Calu3 (cell line): ENCODE measurements at regions not wholly inside any gene's neighbourhood (a gene's known extent, or its start where the extent isn't known, plus 50 kb on each side); places are given as distances from the start of the nearest gene placed in this dataset.

ENCODE experiments used
- BruUV-seq: library from RNA; stranded (reverse); fragments of 400-500 nt; replicated peaks from 2 replicates; lab custom pipeline; 2021; lab: Mats Ljungman, UMichigan
- CTCF ChIA-PET: fragments of 300-600 bp; sonication (Branson Sonifier 250); formaldehyde crosslinking; loops from one replicate; lab custom pipeline; 2022; ENCODE audit warnings: antibody characterized with exemption; lab: Charles Lee
- DNase-seq: peaks from one replicate; pipeline ENCODE4 v3.0.0; 2022
- H3K27ac Mint-ChIP-seq: one replicate; pipeline ENCODE4 v1.8.0; 2022; ENCODE audit warnings: mixed read lengths; ENCODE audit not compliant: unreplicated experiment
- H3K27me3 Mint-ChIP-seq: one replicate; pipeline ENCODE4 v1.8.0; 2022; ENCODE audit warnings: mixed read lengths; ENCODE audit not compliant: unreplicated experiment
- H3K36me3 Mint-ChIP-seq: one replicate; pipeline ENCODE4 v1.8.0; 2022; ENCODE audit warnings: mild to moderate bottlenecking, moderate library complexity, mixed read lengths; ENCODE audit not compliant: insufficient read depth, unreplicated experiment
- H3K4me1 Mint-ChIP-seq: one replicate; pipeline ENCODE4 v1.8.0; 2022; ENCODE audit warnings: mild to moderate bottlenecking, low read depth, mixed read lengths; ENCODE audit not compliant: unreplicated experiment
- H3K4me3 Mint-ChIP-seq: one replicate; pipeline ENCODE4 v1.8.0; 2022; ENCODE audit warnings: mild to moderate bottlenecking, low read depth, moderate library complexity, mixed read lengths; ENCODE audit not compliant: unreplicated experiment
- H3K9me3 Mint-ChIP-seq: one replicate; pipeline ENCODE4 v1.8.0; 2022; ENCODE audit warnings: low read depth, mixed read lengths; ENCODE audit not compliant: unreplicated experiment
- CTCF ChIP-seq: fragments of 200-600 bp; IDR thresholded peaks from one replicate; pipeline ENCODE4 v1.8.0; 2022; ENCODE audit warnings: antibody characterized with exemption; ENCODE audit not compliant: unreplicated experiment
- intact Hi-C: fragments of 100-400 bp; cut with micrococcal nuclease; formaldehyde crosslinking; loops from one replicate; pipeline ENCODE4 v1.10.0; 2022; ENCODE audit not compliant: unreplicated experiment

- peaks cover 12% of the 10 kb centered on the region for H3K9me3 Mint-ChIP-seq
- intact Hi-C loops, result no loop called here
- H3K4me1 Mint-ChIP-seq, result no peaks in the 10 kb centered on the region
- H3K36me3 Mint-ChIP-seq, result peaks cover 6% of the 10 kb centered on the region
- CTCF ChIA-PET, result no interaction called here
- no peak overlapping the region for H3K27ac Mint-ChIP-seq
- H3K27me3 Mint-ChIP-seq, result peaks cover 29% of the 10 kb centered on the region
- BruUV-seq, result no TSS peak
- no peak overlapping the region for H3K4me3 Mint-ChIP-seq
- TF ChIP-seq CTCF, result no peak
- DNase-seq, result no peak
These were observed 82.1 kb upstream of the NKX1-1 start for GRCh38 chr4:1488357-1488756.

- TF ChIP-seq CTCF, result no peak
These were observed 81.5 kb upstream of the NKX1-1 start for GRCh38 chr4:1487761-1488160.

GRCh38 chr4:1487106-1487505 is 80.9 kb upstream of the NKX1-1 start:
- Mint-ChIP-seq H3K4me3 (no peak overlapping the region), H3K36me3 (peaks cover 6% of the 10 kb centered on the region), H3K9me3 (peaks cover 14% of the 10 kb centered on the region), H3K4me1 (no peaks in the 10 kb centered on the region), H3K27me3 (peaks cover 29% of the 10 kb centered on the region), H3K27ac (no peak overlapping the region)
- no TSS peak for BruUV-seq
- CTCF ChIA-PET, result no interaction called here
- DNase-seq, result no peak
- intact Hi-C loops, result no loop called here
- no peak for TF ChIP-seq CTCF

More at GRCh38 chr4:1487761-1488160, 81.5 kb upstream of the NKX1-1 start:
- CTCF ChIA-PET, result no interaction called here
- no peak overlapping the region for H3K4me3 Mint-ChIP-seq
- H3K27me3 Mint-ChIP-seq, result peaks cover 29% of the 10 kb centered on the region
- H3K9me3 Mint-ChIP-seq, result peaks cover 14% of the 10 kb centered on the region
- BruUV-seq, result no TSS peak
- H3K27ac Mint-ChIP-seq, result no peak overlapping the region
- intact Hi-C loops, result no loop called here
- peaks cover 6% of the 10 kb centered on the region for H3K36me3 Mint-ChIP-seq
- DNase-seq, result no peak
- H3K4me1 Mint-ChIP-seq, result no peaks in the 10 kb centered on the region

- Mint-ChIP-seq H3K27ac (no peak overlapping the region), H3K36me3 (peaks cover 6% of the 10 kb centered on the region), H3K27me3 (peaks cover 29% of the 10 kb centered on the region), H3K4me1 (no peaks in the 10 kb centered on the region), H3K9me3 (peaks cover 16% of the 10 kb centered on the region), H3K4me3 (no peak overlapping the region)
- no peak for DNase-seq
- CTCF ChIA-PET, result no interaction called here
- no TSS peak for BruUV-seq
- TF ChIP-seq CTCF, result no peak
- intact Hi-C loops, result no loop called here
These were observed 79.0 kb upstream of the NKX1-1 start for GRCh38 chr4:1485280-1485679.
